AG04449 (cell line): ENCODE measurements at regions not wholly inside any gene's neighbourhood (a gene's known extent, or its start where the extent isn't known, plus 50 kb on each side); places are given as distances from the start of the nearest gene placed in this dataset.

Experiments
- CTCF ChIA-PET: fragments of 350-600 bp; formaldehyde crosslinking; extraction: SDS; loops from one replicate; lab custom pipeline; 2021; ENCODE audit warnings: antibody characterized with exemption; lab: Yijun Ruan, JAX
- POLR2A ChIA-PET: fragments of 400-600, 350-600 bp; formaldehyde crosslinking; extraction: SDS; loops from one replicate; lab custom pipeline; 2020; ENCODE audit warnings: antibody characterized with exemption, inconsistent platforms; lab: Yijun Ruan, JAX
- DNase-seq: peaks from one replicate; pipeline ENCODE4 v3.0.0-alpha.2; 2010; ENCODE audit warnings: low read depth, low spot score
- H3K4me3 ChIP-seq: 2 replicates; pipeline ENCODE4 v1.5.1; 2011; ENCODE audit warnings: low read depth, mild to moderate bottlenecking, control low read depth, low read length
- TF ChIP-seq, protein P1 (sequence below): IDR thresholded peaks from one replicate; pipeline ENCODE4 v1.5.1; 2011; ENCODE audit warnings: mild to moderate bottlenecking, moderate library complexity, low read length, control low read depth, inconsistent platforms; ENCODE audit not compliant: insufficient read depth; ENCODE audit errors: missing control alignments

- TF ChIP-seq, protein P1, sequence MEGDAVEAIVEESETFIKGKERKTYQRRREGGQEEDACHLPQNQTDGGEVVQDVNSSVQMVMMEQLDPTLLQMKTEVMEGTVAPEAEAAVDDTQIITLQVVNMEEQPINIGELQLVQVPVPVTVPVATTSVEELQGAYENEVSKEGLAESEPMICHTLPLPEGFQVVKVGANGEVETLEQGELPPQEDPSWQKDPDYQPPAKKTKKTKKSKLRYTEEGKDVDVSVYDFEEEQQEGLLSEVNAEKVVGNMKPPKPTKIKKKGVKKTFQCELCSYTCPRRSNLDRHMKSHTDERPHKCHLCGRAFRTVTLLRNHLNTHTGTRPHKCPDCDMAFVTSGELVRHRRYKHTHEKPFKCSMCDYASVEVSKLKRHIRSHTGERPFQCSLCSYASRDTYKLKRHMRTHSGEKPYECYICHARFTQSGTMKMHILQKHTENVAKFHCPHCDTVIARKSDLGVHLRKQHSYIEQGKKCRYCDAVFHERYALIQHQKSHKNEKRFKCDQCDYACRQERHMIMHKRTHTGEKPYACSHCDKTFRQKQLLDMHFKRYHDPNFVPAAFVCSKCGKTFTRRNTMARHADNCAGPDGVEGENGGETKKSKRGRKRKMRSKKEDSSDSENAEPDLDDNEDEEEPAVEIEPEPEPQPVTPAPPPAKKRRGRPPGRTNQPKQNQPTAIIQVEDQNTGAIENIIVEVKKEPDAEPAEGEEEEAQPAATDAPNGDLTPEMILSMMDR: no peak
- ChIA-PET CTCF (no interaction called here), POLR2A (no interaction called here)
- no peak for DNase-seq
- H3K4me3 ChIP-seq: no peak overlapping the region
These were observed 152.0 kb downstream of the GNAI1 start for GRCh38 chr7:80286611-80287010.

DNA sequence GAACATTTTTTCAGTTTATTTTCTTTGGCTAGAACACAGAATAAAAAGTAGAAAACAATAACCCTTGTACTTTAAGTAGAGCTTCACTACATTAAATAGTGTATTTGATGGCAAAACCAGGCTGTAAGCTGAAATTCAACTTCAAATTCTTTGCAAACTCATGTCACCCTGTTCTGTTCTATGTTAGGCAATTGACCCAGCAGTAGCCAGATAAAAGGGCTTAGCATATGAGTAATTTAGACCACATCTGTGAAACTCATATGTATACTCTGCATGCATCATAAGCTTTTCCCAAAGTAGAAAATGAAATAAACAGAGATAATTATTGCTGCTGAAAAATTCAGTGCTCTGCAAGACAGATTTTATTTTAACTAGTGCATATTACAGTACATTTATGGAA, 150.2 kb downstream of the GNAI1 start:
- CTCF ChIA-PET: interaction anchor here (0.9 to 1.2 kb wide), 4 partner anchors 9 to 197 kb away, joined by 3 to 4 read pairs (median 4); no protein-coding TSS in a partner anchor
- H3K4me3 ChIP-seq: no peak overlapping the region
- TF ChIP-seq, protein P1: no peak
- peak; percentile 72 for DNase-seq
- POLR2A ChIA-PET: interaction anchor here (0.6 kb wide), 1 partner anchor 11 kb away, joined by 3 read pairs; no protein-coding TSS in a partner anchor

DNA sequence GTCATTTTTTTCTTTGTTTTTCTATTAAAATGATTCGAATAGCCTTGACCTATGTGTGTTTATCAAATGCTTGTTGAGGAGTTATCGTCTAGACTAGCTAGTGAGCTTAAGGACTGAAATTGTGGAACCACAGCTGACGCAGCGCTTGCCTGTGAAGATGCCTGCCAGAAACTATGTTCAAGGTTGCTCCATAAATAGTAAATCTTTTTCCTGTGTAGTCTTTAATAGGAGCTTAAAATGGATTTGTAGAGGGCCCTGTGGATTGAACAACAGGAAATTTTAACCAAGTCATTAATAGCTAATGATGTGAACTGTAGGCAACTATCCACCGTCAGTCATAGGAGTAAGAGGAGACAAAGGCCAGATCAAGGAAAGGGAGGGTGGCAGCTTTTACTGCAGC, 145.1 kb downstream of the GNAI1 start:
- no peak for DNase-seq
- POLR2A ChIA-PET: no interaction called here
- CTCF ChIA-PET: no interaction called here
- TF ChIP-seq, protein P1: no peak
- H3K4me3 ChIP-seq: no peak overlapping the region

DNA sequence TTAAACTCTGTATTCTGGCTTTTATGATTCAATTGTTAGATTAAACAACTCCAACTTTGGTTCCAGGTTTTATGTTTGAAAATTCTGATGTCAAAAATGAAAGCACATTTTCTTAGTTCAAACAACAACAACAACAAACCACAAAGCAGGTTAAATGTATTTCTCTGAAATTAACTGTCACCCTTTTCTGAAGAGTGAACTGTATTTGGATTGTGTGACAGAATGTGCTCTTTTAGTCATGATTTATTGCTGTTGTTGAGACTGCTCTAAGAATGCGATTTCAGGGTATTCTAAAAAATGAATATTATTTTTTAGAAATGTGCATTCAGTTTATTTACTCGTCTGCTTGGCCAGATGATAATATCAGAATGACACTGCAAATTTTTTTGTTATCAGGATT, 144.1 kb downstream of the GNAI1 start:
- ChIA-PET POLR2A (no interaction called here), CTCF (no interaction called here)
- TF ChIP-seq, protein P1: no peak
- DNase-seq: no peak
- no peak overlapping the region for H3K4me3 ChIP-seq

DNA sequence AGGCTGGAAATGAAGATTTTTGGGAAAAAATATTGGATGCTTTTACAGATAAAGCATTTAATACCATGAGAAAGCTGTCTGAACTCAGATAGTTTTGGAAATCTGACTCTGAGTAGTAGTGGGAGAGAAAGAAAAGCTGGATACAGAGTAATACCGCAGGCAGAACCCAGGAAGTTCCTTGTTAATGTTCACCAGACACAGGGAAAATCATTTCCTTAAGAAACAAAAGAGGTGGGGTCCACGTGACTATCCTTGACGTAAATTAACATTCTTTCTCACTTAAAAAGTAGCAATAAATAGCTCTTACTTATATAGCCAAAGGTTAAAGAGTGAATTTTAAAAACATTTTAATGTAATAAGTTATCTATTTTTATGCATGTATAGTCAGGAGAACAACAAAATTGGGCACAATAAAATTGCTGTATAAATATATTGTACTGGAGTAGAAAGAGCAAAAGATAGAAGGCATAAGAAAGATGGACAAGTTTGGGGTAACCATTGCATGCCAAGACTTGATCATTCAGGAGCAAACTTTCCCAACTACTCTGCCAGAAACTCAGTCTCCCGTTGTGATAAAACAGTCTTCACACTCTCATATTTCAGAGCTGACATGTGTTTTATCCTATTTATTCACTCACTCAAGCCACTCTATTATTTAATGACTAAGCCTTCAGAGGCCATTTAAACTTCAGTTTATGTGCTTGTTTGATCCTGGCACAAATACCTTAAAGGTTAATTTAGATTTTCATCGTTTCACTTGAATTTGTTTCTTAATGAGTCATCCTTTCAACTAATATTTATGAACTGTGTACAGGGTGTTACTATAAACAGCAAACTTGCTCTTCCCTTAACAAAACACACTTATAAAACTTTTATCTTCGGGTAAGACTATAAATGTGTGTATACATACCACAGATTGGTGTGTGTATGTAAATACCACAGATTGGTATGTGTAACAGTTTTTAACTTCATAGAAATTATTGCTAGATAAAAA, 143.1 kb downstream of the GNAI1 start:
- H3K4me3 ChIP-seq: no peak overlapping the region
- POLR2A ChIA-PET: interaction anchor here (1.4 kb wide), 1 partner anchor 11 kb away, joined by 3 read pairs; no protein-coding TSS in a partner anchor
- TF ChIP-seq, protein P1: no peak
- DNase-seq: no peak
- CTCF ChIA-PET: no interaction called here
